ENCODE measurements at regions not wholly inside any gene's neighbourhood (a gene's known extent, or its start where the extent isn't known, plus 50 kb on each side); places are given as distances from the start of the nearest gene placed in this dataset.
"Not testable (repeated sequence)": the region's sequence is repeated elsewhere in the genome, so short reads cannot be mapped to it uniquely, and the experiment has no call there.

- H3K4me3 ChIP-seq (ENCODE audit: low read length), result no peak overlapping the region
- no peak for TF ChIP-seq CTCF (conservative IDR thresholded peaks at IDR 0.05; ENCODE audit: low read length)
- DNase-seq (ENCODE audit: low read depth), result no peak
Observed at GRCh38 chr17:49898366-49899190, 50.7 kb upstream of the TAC4 start.

- H3K4me3 ChIP-seq (ENCODE audit: low read length), result no peak overlapping the region
- TF ChIP-seq CTCF (conservative IDR thresholded peaks at IDR 0.05; ENCODE audit: low read length), result no peak; the same call in 1 of the 2 replicates
- DNase-seq (ENCODE audit: low read depth), result no peak
Observed at GRCh38 chr17:49899191-49899485, 51.3 kb upstream of the TAC4 start.

- H3K4me3 ChIP-seq (ENCODE audit: low read length), result no peak overlapping the region
- no peak for TF ChIP-seq CTCF (conservative IDR thresholded peaks at IDR 0.05; ENCODE audit: low read length)
- DNase-seq (ENCODE audit: low read depth), result no peak
Observed at GRCh38 chr17:49899588-49899987, 51.7 kb upstream of the TAC4 start.

GRCh38 chr17:49900801-49901200 lies 52.9 kb upstream of the TAC4 start:
- DNase-seq (ENCODE audit: low read depth); H3K4me3 ChIP-seq (ENCODE audit: low read length): not testable (repeated sequence)

- no peak for TF ChIP-seq CTCF (conservative IDR thresholded peaks at IDR 0.05; ENCODE audit: low read length)
- DNase-seq (ENCODE audit: low read depth), result no peak
- H3K4me3 ChIP-seq (ENCODE audit: low read length), result no peak overlapping the region
Observed at GRCh38 chr17:49901460-49902331, 53.8 kb upstream of the TAC4 start.

- no peak for DNase-seq (ENCODE audit: low read depth)
- H3K4me3 ChIP-seq (ENCODE audit: low read length), result no peak overlapping the region
- no peak for TF ChIP-seq CTCF (conservative IDR thresholded peaks at IDR 0.05; ENCODE audit: low read length)
Observed at GRCh38 chr17:49903523-49903922, 55.7 kb upstream of the TAC4 start.

- DNase-seq (ENCODE audit: low read depth), result no peak
- no peak overlapping the region for H3K4me3 ChIP-seq (ENCODE audit: low read length)
- TF ChIP-seq CTCF (conservative IDR thresholded peaks at IDR 0.05; ENCODE audit: low read length), result no peak
Observed at GRCh38 chr17:49904893-49905292, 57.0 kb upstream of the TAC4 start.

Data from AG10803 (cell line).